ENCODE measurements at regions not wholly inside any gene's neighbourhood (a gene's known extent, or its start where the extent isn't known, plus 50 kb on each side); places are given as distances from the start of the nearest gene placed in this dataset.

DNA sequence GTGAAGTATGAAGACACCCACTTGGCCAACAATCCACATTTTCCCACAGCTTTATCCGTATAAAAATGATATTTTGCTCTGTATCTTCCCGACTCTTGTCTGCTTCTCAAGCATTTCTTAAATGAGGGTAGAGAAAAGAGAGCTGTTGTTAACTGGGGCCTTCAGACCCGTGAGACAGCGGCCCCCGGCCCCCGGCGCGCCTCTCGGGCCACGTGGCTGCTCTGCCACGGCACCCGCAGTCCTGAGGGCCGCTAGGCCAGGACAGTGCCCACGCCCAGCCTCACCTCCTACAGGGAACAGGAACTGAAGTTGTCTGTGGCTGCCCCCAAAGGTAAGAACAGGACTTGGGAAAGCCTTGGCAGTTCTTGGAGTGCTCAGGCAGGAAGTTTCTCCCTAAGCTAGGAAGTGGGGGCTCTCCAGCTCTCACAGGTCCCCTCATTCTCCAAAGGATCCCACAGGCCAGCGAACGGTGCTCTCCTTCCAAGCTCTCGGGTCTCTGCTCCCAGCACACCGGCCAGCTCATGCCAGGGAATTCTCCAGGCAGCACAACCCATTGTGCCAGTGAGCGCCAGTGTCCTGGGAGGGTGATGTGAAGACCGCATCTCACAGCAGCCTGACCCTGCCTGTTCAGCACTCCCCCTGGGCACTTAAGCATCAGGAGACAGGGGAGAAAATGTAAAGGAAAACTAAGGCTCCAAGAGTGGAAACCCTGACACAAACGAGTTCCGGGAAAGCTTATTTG is 230.3 kb upstream of the PFKP start:
- no peak overlapping the region for H3K27ac ChIP-seq (ENCODE audit: low read depth)
- Mint-ChIP-seq H3K9me3 (peaks cover 7% of the 10 kb centered on the region), H3K36me3 (ENCODE audit: low read depth) (peaks cover 2% of the 10 kb centered on the region; the same call in 1 of the 3 replicates), H3K27ac (no peak overlapping the region), H3K4me3 (no peak overlapping the region), H3K4me1 (peaks cover 4% of the 10 kb centered on the region; the same call in 2 of the 3 replicates), H3K27me3 (ENCODE audit: insufficient read depth, low read depth, poor library complexity) (peaks cover 2% of the 10 kb centered on the region)
- H3K9me2 ChIP-seq (ENCODE audit: insufficient read depth): 0 out of 2 replicates have a peak, but pooled peaks cover 4% of the 10 kb centered on the region
- H3K4me3 ChIP-seq: no peak overlapping the region
- TF ChIP-seq POLR2AphosphoS5 (IDR thresholded peaks at IDR 0.05; ENCODE audit: low read depth): no peak
- no peak for TF ChIP-seq JUNB (IDR thresholded peaks at IDR 0.05; ENCODE audit: unreplicated experiment)
- TF ChIP-seq, protein P1, sequence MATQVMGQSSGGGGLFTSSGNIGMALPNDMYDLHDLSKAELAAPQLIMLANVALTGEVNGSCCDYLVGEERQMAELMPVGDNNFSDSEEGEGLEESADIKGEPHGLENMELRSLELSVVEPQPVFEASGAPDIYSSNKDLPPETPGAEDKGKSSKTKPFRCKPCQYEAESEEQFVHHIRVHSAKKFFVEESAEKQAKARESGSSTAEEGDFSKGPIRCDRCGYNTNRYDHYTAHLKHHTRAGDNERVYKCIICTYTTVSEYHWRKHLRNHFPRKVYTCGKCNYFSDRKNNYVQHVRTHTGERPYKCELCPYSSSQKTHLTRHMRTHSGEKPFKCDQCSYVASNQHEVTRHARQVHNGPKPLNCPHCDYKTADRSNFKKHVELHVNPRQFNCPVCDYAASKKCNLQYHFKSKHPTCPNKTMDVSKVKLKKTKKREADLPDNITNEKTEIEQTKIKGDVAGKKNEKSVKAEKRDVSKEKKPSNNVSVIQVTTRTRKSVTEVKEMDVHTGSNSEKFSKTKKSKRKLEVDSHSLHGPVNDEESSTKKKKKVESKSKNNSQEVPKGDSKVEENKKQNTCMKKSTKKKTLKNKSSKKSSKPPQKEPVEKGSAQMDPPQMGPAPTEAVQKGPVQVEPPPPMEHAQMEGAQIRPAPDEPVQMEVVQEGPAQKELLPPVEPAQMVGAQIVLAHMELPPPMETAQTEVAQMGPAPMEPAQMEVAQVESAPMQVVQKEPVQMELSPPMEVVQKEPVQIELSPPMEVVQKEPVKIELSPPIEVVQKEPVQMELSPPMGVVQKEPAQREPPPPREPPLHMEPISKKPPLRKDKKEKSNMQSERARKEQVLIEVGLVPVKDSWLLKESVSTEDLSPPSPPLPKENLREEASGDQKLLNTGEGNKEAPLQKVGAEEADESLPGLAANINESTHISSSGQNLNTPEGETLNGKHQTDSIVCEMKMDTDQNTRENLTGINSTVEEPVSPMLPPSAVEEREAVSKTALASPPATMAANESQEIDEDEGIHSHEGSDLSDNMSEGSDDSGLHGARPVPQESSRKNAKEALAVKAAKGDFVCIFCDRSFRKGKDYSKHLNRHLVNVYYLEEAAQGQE (IDR thresholded peaks at IDR 0.05; ENCODE audit: unreplicated experiment): no peak
- TF ChIP-seq EZH2phosphoT487 (IDR thresholded peaks at IDR 0.05; ENCODE audit: unreplicated experiment): no peak
- TF ChIP-seq, protein P2, sequence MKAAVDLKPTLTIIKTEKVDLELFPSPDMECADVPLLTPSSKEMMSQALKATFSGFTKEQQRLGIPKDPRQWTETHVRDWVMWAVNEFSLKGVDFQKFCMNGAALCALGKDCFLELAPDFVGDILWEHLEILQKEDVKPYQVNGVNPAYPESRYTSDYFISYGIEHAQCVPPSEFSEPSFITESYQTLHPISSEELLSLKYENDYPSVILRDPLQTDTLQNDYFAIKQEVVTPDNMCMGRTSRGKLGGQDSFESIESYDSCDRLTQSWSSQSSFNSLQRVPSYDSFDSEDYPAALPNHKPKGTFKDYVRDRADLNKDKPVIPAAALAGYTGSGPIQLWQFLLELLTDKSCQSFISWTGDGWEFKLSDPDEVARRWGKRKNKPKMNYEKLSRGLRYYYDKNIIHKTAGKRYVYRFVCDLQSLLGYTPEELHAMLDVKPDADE (IDR thresholded peaks at IDR 0.05): no peak
- no peak for TF ChIP-seq STAT1 (IDR thresholded peaks at IDR 0.05; ENCODE audit: unreplicated experiment)
- TF ChIP-seq, protein P3, sequence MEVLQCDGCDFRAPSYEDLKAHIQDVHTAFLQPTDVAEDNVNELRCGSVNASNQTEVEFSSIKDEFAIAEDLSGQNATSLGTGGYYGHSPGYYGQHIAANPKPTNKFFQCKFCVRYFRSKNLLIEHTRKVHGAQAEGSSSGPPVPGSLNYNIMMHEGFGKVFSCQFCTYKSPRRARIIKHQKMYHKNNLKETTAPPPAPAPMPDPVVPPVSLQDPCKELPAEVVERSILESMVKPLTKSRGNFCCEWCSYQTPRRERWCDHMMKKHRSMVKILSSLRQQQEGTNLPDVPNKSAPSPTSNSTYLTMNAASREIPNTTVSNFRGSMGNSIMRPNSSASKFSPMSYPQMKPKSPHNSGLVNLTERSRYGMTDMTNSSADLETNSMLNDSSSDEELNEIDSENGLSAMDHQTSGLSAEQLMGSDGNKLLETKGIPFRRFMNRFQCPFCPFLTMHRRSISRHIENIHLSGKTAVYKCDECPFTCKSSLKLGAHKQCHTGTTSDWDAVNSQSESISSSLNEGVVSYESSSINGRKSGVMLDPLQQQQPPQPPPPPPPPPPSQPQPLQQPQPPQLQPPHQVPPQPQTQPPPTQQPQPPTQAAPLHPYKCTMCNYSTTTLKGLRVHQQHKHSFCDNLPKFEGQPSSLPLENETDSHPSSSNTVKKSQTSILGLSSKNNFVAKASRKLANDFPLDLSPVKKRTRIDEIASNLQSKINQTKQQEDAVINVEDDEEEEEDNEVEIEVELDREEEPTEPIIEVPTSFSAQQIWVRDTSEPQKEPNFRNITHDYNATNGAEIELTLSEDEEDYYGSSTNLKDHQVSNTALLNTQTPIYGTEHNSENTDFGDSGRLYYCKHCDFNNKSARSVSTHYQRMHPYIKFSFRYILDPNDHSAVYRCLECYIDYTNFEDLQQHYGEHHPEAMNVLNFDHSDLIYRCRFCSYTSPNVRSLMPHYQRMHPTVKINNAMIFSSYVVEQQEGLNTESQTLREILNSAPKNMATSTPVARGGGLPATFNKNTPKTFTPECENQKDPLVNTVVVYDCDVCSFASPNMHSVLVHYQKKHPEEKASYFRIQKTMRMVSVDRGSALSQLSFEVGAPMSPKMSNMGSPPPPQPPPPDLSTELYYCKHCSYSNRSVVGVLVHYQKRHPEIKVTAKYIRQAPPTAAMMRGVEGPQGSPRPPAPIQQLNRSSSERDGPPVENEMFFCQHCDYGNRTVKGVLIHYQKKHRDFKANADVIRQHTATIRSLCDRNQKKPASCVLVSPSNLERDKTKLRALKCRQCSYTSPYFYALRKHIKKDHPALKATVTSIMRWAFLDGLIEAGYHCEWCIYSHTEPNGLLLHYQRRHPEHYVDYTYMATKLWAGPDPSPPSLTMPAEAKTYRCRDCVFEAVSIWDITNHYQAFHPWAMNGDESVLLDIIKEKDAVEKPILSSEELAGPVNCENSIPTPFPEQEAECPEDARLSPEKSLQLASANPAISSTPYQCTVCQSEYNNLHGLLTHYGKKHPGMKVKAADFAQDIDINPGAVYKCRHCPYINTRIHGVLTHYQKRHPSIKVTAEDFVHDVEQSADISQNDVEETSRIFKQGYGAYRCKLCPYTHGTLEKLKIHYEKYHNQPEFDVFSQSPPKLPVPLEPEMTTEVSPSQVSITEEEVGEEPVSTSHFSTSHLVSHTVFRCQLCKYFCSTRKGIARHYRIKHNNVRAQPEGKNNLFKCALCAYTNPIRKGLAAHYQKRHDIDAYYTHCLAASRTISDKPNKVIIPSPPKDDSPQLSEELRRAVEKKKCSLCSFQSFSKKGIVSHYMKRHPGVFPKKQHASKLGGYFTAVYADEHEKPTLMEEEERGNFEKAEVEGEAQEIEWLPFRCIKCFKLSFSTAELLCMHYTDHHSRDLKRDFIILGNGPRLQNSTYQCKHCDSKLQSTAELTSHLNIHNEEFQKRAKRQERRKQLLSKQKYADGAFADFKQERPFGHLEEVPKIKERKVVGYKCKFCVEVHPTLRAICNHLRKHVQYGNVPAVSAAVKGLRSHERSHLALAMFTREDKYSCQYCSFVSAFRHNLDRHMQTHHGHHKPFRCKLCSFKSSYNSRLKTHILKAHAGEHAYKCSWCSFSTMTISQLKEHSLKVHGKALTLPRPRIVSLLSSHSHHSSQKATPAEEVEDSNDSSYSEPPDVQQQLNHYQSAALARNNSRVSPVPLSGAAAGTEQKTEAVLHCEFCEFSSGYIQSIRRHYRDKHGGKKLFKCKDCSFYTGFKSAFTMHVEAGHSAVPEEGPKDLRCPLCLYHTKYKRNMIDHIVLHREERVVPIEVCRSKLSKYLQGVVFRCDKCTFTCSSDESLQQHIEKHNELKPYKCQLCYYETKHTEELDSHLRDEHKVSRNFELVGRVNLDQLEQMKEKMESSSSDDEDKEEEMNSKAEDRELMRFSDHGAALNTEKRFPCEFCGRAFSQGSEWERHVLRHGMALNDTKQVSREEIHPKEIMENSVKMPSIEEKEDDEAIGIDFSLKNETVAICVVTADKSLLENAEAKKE (CRISPR knock-in tag; IDR thresholded peaks at IDR 0.05): no peak
- no peak for TF ChIP-seq NANOG (IDR thresholded peaks at IDR 0.05; ENCODE audit: borderline replicate concordance)
- no peak for TF ChIP-seq ZNF331 (CRISPR knock-in tag; IDR thresholded peaks at IDR 0.05; ENCODE audit: low read depth)
- TF ChIP-seq CREB1 (CRISPR knock-in tag; IDR thresholded peaks at IDR 0.05; ENCODE audit: low read depth): no peak
- TF ChIP-seq, protein P4, sequence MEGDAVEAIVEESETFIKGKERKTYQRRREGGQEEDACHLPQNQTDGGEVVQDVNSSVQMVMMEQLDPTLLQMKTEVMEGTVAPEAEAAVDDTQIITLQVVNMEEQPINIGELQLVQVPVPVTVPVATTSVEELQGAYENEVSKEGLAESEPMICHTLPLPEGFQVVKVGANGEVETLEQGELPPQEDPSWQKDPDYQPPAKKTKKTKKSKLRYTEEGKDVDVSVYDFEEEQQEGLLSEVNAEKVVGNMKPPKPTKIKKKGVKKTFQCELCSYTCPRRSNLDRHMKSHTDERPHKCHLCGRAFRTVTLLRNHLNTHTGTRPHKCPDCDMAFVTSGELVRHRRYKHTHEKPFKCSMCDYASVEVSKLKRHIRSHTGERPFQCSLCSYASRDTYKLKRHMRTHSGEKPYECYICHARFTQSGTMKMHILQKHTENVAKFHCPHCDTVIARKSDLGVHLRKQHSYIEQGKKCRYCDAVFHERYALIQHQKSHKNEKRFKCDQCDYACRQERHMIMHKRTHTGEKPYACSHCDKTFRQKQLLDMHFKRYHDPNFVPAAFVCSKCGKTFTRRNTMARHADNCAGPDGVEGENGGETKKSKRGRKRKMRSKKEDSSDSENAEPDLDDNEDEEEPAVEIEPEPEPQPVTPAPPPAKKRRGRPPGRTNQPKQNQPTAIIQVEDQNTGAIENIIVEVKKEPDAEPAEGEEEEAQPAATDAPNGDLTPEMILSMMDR (conservative IDR thresholded peaks at IDR 0.05; ENCODE audit: low read depth in 2 of 2): no peak
- TF ChIP-seq EZH2 (IDR thresholded peaks at IDR 0.05; ENCODE audit: low read depth, unreplicated experiment): no peak
- no peak for TF ChIP-seq ZNF114 (CRISPR knock-in tag; IDR thresholded peaks at IDR 0.05)
- no peak for DNase-seq (ENCODE audit: low spot score)
- H2AFZ ChIP-seq: 0 out of 2 replicates have a peak overlapping the region, but pooled peaks have one; percentile 32
- H3K36me3 ChIP-seq (ENCODE audit: insufficient read depth): no peaks in the 10 kb centered on the region
- no peaks in the 10 kb centered on the region for H3K79me2 ChIP-seq (replicated peaks; ENCODE audit: insufficient read depth)
- H3K27me3 ChIP-seq (ENCODE audit: insufficient read depth): no peaks in the 10 kb centered on the region
- no peaks in the 10 kb centered on the region for H4K20me1 ChIP-seq (replicated peaks; ENCODE audit: insufficient read depth)
- no peak for ATAC-seq
- H3F3A ChIP-seq (replicated peaks; ENCODE audit: low read depth): no peaks in the 10 kb centered on the region
- H3K4me2 ChIP-seq: no peak overlapping the region
- no peaks in the 10 kb centered on the region for H3K4me1 ChIP-seq (ENCODE audit: insufficient read depth)
